Fibroblast of lung (primary cell): ENCODE measurements at regions not wholly inside any gene's neighbourhood (a gene's known extent, or its start where the extent isn't known, plus 50 kb on each side); places are given as distances from the start of the nearest gene placed in this dataset.

Experiments used
- DNase-seq, 2 donors: peaks; one replicate each; pipeline versions ENCODE4 v3.0.0 to v3.0.0-alpha.2; 2010; ENCODE audit warnings: low read depth in 2 of 2
- H2AFZ ChIP-seq: 2 replicates; pipeline ENCODE4 v1.5.1; 2012; ENCODE audit warnings: low read length, control low read depth, inconsistent platforms
- H3K27ac ChIP-seq: 2 replicates; pipeline ENCODE4 v1.5.1; 2011; ENCODE audit warnings: low read length, control low read depth; ENCODE audit not compliant: insufficient read depth
- H3K27me3 ChIP-seq: 2 replicates; pipeline ENCODE4 v1.5.1; 2011; ENCODE audit warnings: mild to moderate bottlenecking, low read length; ENCODE audit not compliant: control insufficient read depth, insufficient read depth
- H3K36me3 ChIP-seq: 2 replicates; pipeline ENCODE4 v1.5.1; 2011; ENCODE audit warnings: low read length; ENCODE audit not compliant: control insufficient read depth, insufficient read depth
- H3K4me1 ChIP-seq: 2 replicates; pipeline ENCODE4 v1.5.1; 2011; ENCODE audit warnings: low read length; ENCODE audit not compliant: control insufficient read depth, insufficient read depth; ENCODE audit errors: extremely low read depth
- H3K4me2 ChIP-seq: 2 replicates; pipeline ENCODE4 v1.5.1; 2011; ENCODE audit warnings: low read length, control low read depth; ENCODE audit not compliant: insufficient read depth; ENCODE audit errors: extremely low read depth
- H3K4me3 ChIP-seq, 4 experiments: fragments of 200-600 bp in 1 of 4; sonication (generic) in 1 of 4; replicated peaks in 1 of 4; 2 replicates each; pipeline ENCODE4 v1.5.1; 2011 to 2016; ENCODE audit warnings: low read length in 4 of 4, low read depth in 3 of 4, mild to moderate bottlenecking in 3 of 4, control low read depth in 2 of 4, inconsistent platforms in 1 of 4, mixed read lengths in 1 of 4; ENCODE audit not compliant: insufficient read depth in 1 of 4; ENCODE audit errors: control extremely low read depth in 1 of 4
- H3K79me2 ChIP-seq: 2 replicates; pipeline ENCODE4 v1.5.1; 2012; ENCODE audit warnings: mild to moderate bottlenecking, low read length, inconsistent platforms; ENCODE audit not compliant: control insufficient read depth, insufficient read depth
- H3K9ac ChIP-seq: 2 replicates; pipeline ENCODE4 v1.5.1; 2011; ENCODE audit warnings: mild to moderate bottlenecking, low read length, control low read depth; ENCODE audit not compliant: insufficient read depth
- H3K9me3 ChIP-seq: 2 replicates; pipeline ENCODE4 v1.5.1; 2012; ENCODE audit warnings: low read depth, low read length; ENCODE audit not compliant: control insufficient read depth, insufficient read depth
- H4K20me1 ChIP-seq: 2 replicates; pipeline ENCODE4 v1.5.1; 2011; ENCODE audit warnings: low read length; ENCODE audit not compliant: control insufficient read depth, insufficient read depth; ENCODE audit errors: extremely low read depth
- CTCF ChIP-seq, 2 donors: IDR thresholded peaks in 1 of 2; conservative IDR thresholded peaks in 1 of 2; 1 replicate in 1 of 2; 2 replicates in 1 of 2; pipeline ENCODE4 v1.5.1; 2011 to 2012; ENCODE audit warnings: low read length in 2 of 2, control low read depth in 1 of 2, inconsistent platforms in 1 of 2, low read depth in 1 of 2, mild to moderate bottlenecking in 1 of 2
- EZH2 ChIP-seq: IDR thresholded peaks from 2 replicates; pipeline ENCODE4 v1.5.1; 2012; ENCODE audit warnings: low read length, control low read depth, mild to moderate bottlenecking; ENCODE audit errors: missing control alignments

GRCh38 chr13:47374741-47375140 lies 477.9 kb upstream of the HTR2A start:
- Histone ChIP-seq H3K4me2 (no peak overlapping the region), H3K27ac (no peak overlapping the region), H3K79me2 (no peaks in the 10 kb centered on the region), H3K9me3 (no peaks in the 10 kb centered on the region), H3K4me3 (no peak overlapping the region), H2AFZ (no peak overlapping the region), H4K20me1 (no peaks in the 10 kb centered on the region), H3K9ac (no peak overlapping the region), H3K27me3 (no peaks in the 10 kb centered on the region), H3K36me3 (no peaks in the 10 kb centered on the region), H3K4me1 (no peaks in the 10 kb centered on the region)
- TF ChIP-seq EZH2 = no peak
- TF ChIP-seq CTCF (conservative IDR thresholded peaks at IDR 0.05 in 1 of 2, IDR thresholded peaks at IDR 0.05 in 1 of 2; ENCODE audit: low read depth in 1 of 2, low read length in 2 of 2) = no peak
- no peak for DNase-seq

- H3K36me3 ChIP-seq = no peaks in the 10 kb centered on the region
- H3K4me2 ChIP-seq = no peak overlapping the region
- no peaks in the 10 kb centered on the region for H3K4me1 ChIP-seq
- peak in 1 of 2 donors; percentile 4 for DNase-seq
- H2AFZ ChIP-seq = no peak overlapping the region
- TF ChIP-seq CTCF (conservative IDR thresholded peaks at IDR 0.05 in 1 of 2, IDR thresholded peaks at IDR 0.05 in 1 of 2; ENCODE audit: low read depth in 1 of 2, low read length in 2 of 2) = no peak
- TF ChIP-seq EZH2 = no peak
- H3K9ac ChIP-seq = no peak overlapping the region
- no peak overlapping the region for H3K4me3 ChIP-seq
- no peaks in the 10 kb centered on the region for H3K27me3 ChIP-seq
- H4K20me1 ChIP-seq = no peaks in the 10 kb centered on the region
- H3K9me3 ChIP-seq = no peaks in the 10 kb centered on the region
- no peaks in the 10 kb centered on the region for H3K79me2 ChIP-seq
- H3K27ac ChIP-seq = no peak overlapping the region
These were observed 475.9 kb upstream of the HTR2A start for GRCh38 chr13:47372751-47373150.

- DNase-seq = no peak
- Histone ChIP-seq H3K9me3 (no peaks in the 10 kb centered on the region), H3K27ac (no peak overlapping the region), H3K4me1 (no peaks in the 10 kb centered on the region), H3K4me3 (no peak overlapping the region), H4K20me1 (peaks cover 2% of the 10 kb centered on the region), H3K4me2 (no peak overlapping the region), H3K27me3 (no peaks in the 10 kb centered on the region), H3K36me3 (no peaks in the 10 kb centered on the region), H3K79me2 (no peaks in the 10 kb centered on the region), H3K9ac (no peak overlapping the region), H2AFZ (no peak overlapping the region)
- TF ChIP-seq EZH2 (no peak), CTCF (conservative IDR thresholded peaks at IDR 0.05 in 1 of 2, IDR thresholded peaks at IDR 0.05 in 1 of 2; ENCODE audit: low read depth in 1 of 2, low read length in 2 of 2) (no peak)
These were observed 454.9 kb upstream of the HTR2A start for GRCh38 chr13:47351798-47352197.
